Motor neuron (in vitro differentiated cells): ENCODE measurements at regions not wholly inside any gene's neighbourhood (a gene's known extent, or its start where the extent isn't known, plus 50 kb on each side); places are given as distances from the start of the nearest gene placed in this dataset.

Experiments used
- ATAC-seq, 8 experiments: fragments of 200-7000 bp; cut with Tn5 transposase; replicated peaks in 6 of 8; 2 replicates each; pipeline ENCODE4 v1.8.0; 2021; ENCODE audit warnings: mild to moderate bottlenecking in 8 of 8, moderate library complexity in 8 of 8
- H3K27ac ChIP-seq, 2 donors: fragments of 250-450 bp; sonication (Bioruptor Pico); 2 replicates each; pipeline ENCODE4 v1.9.0; 2021; ENCODE audit warnings: antibody characterized with exemption in 2 of 2, mild to moderate bottlenecking in 2 of 2, moderate library complexity in 1 of 2
- H3K4me1 ChIP-seq, 2 donors: fragments of 250-450 bp; sonication (Bioruptor Pico); replicated peaks in 1 of 2; 2 replicates each; pipeline ENCODE4 v1.6.1; 2021; ENCODE audit warnings: antibody characterized with exemption in 2 of 2, mild to moderate bottlenecking in 2 of 2, moderate library complexity in 1 of 2
- H3K4me3 ChIP-seq, 5 donors: fragments of 250-450 bp; sonication (Bioruptor Pico); 2 replicates each; pipeline ENCODE4 v1.9.0; 2021; ENCODE audit warnings: antibody characterized with exemption in 5 of 5, mild to moderate bottlenecking in 5 of 5, moderate library complexity in 4 of 5
- WGBS, 10 experiments: fragments of 450-650 bp; shearing (Covaris generic); methylation state at CpG; one replicate each; pipeline ENCODE4 v1.0.0; 2022; 5-methylcytosine and 5-hydroxymethylcytosine counted together
- in situ Hi-C, 9 experiments: fragments of 400-800 bp; cut with MboI; loops; one replicate each; pipeline ENCODE4 v1.15.0; 2021; ENCODE audit warnings: low sequenced_read_pairs in 9 of 9, low pct_unique_long_range_greater_than_20kb in 2 of 9; ENCODE audit not compliant: unreplicated experiment in 9 of 9

DNA sequence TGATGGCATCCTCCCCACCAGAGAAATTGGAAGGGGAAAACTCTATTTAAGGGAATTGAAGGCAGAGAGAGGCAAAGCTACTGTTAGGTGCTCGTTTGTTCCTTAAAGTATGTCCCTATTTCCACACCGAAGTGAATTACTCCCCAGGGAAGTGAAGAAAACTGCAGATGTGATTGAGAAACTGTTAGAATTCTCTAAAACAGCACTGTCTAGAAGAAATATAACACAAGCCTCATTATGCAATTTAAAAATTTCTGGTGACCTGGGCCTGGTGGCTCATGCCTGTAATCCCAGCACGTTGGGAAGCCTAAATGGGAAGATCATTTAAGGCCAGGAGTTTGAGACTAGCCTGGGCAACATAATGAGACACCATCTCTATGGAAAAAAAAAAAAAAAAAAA is 305.0 kb downstream of the SHQ1 start:
- in situ Hi-C loops, result no loop called here
- WGBS, 10 experiments, result 36 to 89% (median 56%) methylated on average over 1 to 3 of the region's 3 CpGs; no CpG with 5 or more reads in 1 of the 10 experiments
- ATAC-seq, result no peak
- H3K4me3 ChIP-seq, result no peak overlapping the region
- no peak overlapping the region for H3K27ac ChIP-seq
- H3K4me1 ChIP-seq, result peaks cover 0 to under 1% of the 10 kb centered on the region in 2 donors

- Histone ChIP-seq H3K4me3 (no peak overlapping the region), H3K4me1 (peaks cover 0 to 5% of the 10 kb centered on the region in 2 donors), H3K27ac (no peak overlapping the region)
- no peak for ATAC-seq
- WGBS, 10 experiments, result 66 to 100% (median 88%) methylated on average over 3 to 6 of the region's 6 CpGs; no CpG with 5 or more reads in 3 of the 10 experiments
- in situ Hi-C loops, result no loop called here
These were observed 305.5 kb downstream of the SHQ1 start for GRCh38 chr3:72542781-72543180.

DNA sequence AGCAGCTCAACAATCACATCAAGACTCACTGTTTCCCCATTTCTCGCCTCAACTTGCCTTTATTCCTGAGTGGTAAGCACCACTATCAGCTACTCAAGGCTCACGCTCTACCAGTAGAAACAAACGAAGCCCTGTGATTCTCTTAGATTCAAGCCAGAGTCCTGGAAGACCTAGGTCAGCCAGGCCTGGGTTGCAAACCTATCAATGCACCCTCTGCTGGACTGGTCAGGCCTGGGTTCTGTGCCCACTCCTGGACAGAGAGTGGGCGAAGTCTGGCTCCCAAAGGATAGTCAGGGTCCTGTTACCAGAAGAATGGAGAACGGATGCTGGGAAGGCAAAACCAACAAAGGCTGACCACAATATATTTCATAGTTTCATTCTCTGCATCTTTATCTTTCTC is 308.4 kb downstream of the SHQ1 start:
- ATAC-seq, result no peak
- Histone ChIP-seq H3K4me1 (peaks cover 16 to 19% of the 10 kb centered on the region in 2 donors), H3K4me3 (no peak overlapping the region), H3K27ac (no peak overlapping the region)
- 51 to 100% (median 88%) methylated on average over 2 to 5 of the region's 5 CpGs; no CpG with 5 or more reads in 2 of the 10 experiments for WGBS, 10 experiments
- in situ Hi-C loops, result no loop called here

- in situ Hi-C loops, result no loop called here
- ATAC-seq, result peak in 1 of 8 experiments; percentile 13
These were observed 310.0 kb downstream of the SHQ1 start for GRCh38 chr3:72538070-72538745.

GRCh38 chr3:72537448-72537847 is 310.8 kb downstream of the SHQ1 start:
- in situ Hi-C loops, result no loop called here
- Histone ChIP-seq H3K27ac (no peak overlapping the region), H3K4me3 (no peak overlapping the region), H3K4me1 (peaks cover 16 to 19% of the 10 kb centered on the region in 2 donors)
- no peak for ATAC-seq
- 60 to 100% (median 94%) methylated on average over 1 to 4 of the region's 6 CpGs; no CpG with 5 or more reads in 3 of the 10 experiments for WGBS, 10 experiments

More at GRCh38 chr3:72538070-72538745, 310.0 kb downstream of the SHQ1 start:
- H3K27ac ChIP-seq, result no peak overlapping the region
- WGBS, 10 experiments, result 23 to 89% (median 67%) methylated on average over 1 to 6 of the region's 6 CpGs
- peaks cover 16 to 19% of the 10 kb centered on the region in 2 donors for H3K4me1 ChIP-seq
- no peak overlapping the region for H3K4me3 ChIP-seq

DNA sequence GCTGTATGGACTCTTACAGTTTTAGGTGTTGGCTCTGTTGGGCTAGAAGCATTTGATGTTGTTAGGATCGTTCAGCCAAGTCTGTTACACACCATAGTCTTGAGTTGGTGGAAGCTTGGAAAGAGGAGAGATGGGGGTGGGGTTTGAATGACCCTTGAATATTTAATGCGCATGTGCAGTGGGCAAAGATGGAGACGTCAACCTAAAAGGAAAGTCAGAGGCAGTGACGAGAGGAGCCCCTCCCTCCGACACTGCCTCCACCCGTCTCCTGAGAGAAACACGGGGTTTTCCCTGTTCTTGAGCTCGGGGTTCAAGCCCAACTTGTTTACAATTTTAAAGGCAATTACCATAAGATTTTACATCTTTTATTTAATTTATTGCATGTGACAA is 311.4 kb downstream of the SHQ1 start:
- Histone ChIP-seq H3K27ac (no peak overlapping the region), H3K4me3 (no peak overlapping the region), H3K4me1 (peaks cover 16 to 19% of the 10 kb centered on the region in 2 donors)
- WGBS, 10 experiments, result 0 to 100% (median 52%) methylated on average over 1 to 7 of the region's 8 CpGs; no CpG with 5 or more reads in 2 of the 10 experiments
- in situ Hi-C loops, result no loop called here
- peak in 3 of 8 experiments; percentile 21 to 80 (median 75) for ATAC-seq

- 62 to 100% (median 88%) methylated on average over 1 to 4 of the region's 4 CpGs; no CpG with 5 or more reads in 1 of the 10 experiments for WGBS, 10 experiments
- H3K4me1 ChIP-seq, result peaks cover 16 to 19% of the 10 kb centered on the region in 2 donors
- in situ Hi-C loops, result no loop called here
- H3K27ac ChIP-seq, result no peak overlapping the region
- no peak overlapping the region for H3K4me3 ChIP-seq
- peak in 1 of 8 experiments; percentile 15 for ATAC-seq
These were observed 311.9 kb downstream of the SHQ1 start for GRCh38 chr3:72536206-72536877.

DNA sequence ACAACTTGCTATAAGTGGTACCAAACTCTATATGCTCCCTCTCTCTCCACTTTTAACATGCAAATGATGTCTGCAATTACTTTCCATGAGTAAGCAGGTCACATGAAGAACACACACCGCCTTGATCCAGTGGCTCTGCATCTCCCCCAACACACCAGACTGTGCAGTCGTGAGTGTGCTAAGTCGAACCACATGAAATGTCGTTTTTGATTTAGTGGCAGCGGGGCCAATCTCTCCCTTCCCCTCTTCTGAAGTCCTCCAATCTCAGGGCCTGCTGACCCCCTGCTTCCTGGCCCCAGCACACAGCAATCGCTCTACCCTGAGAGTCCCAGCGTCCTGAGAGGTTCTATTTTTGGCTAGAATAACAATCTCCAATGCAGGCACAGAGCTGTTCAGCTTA is 312.5 kb downstream of the SHQ1 start:
- peak in 6 of 8 experiments; percentile 20 to 100 (median 99) for ATAC-seq
- Histone ChIP-seq H3K4me1 (peaks cover 16 to 19% of the 10 kb centered on the region in 2 donors), H3K27ac (no peak overlapping the region), H3K4me3 (no peak overlapping the region)
- 29 to 100% (median 54%) methylated on average over 1 to 5 of the region's 7 CpGs; no CpG with 5 or more reads in 1 of the 10 experiments for WGBS, 10 experiments
- in situ Hi-C loops, result no loop called here

DNA sequence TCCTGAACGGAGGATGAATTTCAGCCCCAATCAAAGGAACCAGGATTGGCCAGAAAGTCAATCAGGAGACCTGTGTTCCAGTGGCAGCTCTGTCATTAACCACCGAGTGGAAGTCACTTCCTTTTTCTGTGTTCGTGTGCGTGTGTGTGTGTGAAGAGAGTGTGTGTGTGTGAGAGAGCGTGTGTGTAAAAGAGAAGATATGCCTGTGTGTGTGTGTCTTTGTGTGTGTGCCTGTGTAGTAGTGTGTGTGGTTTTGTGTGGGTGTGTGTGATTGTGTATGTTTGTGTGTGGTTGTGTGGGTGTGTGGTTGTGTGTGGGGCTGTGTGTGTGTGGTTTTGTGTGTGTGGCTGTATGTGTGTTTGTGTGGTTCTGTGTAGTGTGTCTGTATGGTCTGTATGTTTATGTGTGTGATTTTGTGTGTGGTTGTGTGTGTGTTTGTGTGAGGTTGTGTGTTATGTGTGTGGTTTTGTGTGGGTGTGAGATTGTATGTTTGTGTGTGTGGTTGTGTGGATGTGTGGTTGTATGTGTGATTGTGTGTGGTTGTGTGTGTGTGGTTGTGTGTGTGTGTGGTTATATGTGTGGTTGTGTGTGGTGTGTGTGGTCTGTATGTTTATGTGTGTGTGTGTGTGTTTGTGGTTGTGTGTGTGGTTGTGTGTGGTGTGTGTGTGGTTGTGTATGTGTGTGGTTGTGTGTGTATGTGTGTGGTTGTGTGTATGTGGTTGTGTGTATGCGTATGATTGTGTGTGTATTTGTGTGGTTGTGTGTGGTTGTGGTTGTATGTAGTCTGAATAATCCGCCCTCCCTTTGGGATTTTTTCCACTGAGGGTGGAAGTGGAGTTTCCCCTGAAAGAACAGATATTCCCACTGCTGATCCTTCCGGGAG is 314.4 kb downstream of the SHQ1 start:
- WGBS, 10 experiments, result 63 to 100% (median 84%) methylated on average over 1 to 5 of the region's 8 CpGs; no CpG with 5 or more reads in 2 of the 10 experiments
- no peak for ATAC-seq
- Histone ChIP-seq H3K4me3 (no peak overlapping the region), H3K27ac (no peak overlapping the region), H3K4me1 (peaks cover 16 to 19% of the 10 kb centered on the region in 2 donors)
- in situ Hi-C loops, result no loop called here

DNA sequence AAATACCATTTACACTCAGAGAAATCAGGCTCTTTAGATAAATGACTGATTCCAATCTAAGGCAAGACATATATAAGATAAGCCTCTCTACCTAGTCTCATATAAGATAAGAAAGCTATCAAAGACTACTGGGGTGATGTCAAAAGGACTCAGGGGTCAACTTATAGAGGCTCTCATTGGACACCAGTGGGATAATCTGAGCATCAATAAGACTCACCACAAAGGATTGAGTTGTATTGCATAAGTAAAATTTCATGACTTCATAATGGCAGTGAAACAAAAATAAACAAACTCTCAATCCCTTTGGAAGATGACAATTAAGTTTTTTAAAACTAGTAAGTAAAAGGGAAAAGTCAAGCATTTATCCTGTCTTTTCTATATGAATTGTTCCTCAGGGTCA is 317.8 kb downstream of the SHQ1 start:
- in situ Hi-C loops, result no loop called here
- ATAC-seq, result no peak
- H3K27ac ChIP-seq, result no peak overlapping the region
- H3K4me1 ChIP-seq, result peaks cover under 1 to 2% of the 10 kb centered on the region in 2 donors
- no peak overlapping the region for H3K4me3 ChIP-seq

DNA sequence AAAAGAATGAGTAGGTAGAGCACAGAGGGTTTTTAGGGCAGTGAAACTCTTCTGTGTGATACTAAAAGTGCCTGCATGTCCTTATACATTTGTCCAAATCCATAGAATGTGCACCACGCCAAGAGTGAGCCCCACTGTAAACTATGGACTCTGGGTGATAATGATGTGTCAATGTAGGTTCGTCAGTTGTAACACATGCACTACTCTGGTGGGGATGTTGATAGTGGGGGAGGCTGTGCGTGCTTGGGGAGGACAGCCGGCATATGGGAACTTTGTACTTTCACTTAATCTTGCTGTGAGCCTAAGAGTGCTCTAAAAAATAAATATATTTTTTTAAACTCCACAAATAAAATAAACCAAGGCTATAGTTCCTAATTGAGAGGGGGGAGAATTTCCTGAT is 319.2 kb downstream of the SHQ1 start:
- H3K4me1 ChIP-seq, result no peaks in the 10 kb centered on the region
- WGBS, 10 experiments, result 54 to 100% (median 84%) methylated on average over 1 to 4 of the region's 4 CpGs; no CpG with 5 or more reads in 2 of the 10 experiments
- no peak overlapping the region for H3K27ac ChIP-seq
- ATAC-seq, result no peak
- no peak overlapping the region for H3K4me3 ChIP-seq
- in situ Hi-C loops, result no loop called here

DNA sequence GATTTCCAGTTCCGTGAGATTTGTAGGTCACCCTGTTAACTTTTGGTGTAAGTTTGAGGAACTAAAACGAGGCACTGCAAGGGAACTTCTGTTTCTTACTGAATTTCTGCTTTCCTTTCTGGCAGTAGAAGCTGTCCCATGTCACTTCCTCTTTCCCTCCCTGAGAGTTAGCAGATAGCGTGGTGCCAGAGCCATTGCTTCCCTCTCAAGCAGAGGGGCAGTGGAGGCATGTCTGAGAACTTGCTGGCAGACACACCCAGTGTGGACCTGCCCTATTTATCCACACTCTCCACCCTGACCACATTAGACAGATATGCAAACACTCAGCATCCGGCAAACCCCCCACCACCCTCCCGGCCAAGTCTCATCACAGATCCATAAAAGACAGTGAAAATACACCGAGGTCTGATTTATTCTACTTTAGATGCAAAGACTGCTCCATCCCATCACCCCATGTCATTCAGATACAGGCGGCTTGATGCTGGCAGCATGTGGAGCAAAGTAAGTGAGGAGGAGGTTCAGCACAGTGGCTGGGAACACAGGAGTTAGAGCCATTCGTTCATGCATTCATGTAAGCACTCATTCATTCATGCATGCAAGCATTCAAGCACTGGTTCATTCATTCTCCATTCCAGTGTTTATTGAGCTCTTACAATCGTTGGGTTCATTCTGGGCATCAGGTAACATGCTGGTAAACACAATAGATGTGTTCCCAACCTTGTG is 324.7 kb downstream of the SHQ1 start:
- 29 to 100% (median 70%) methylated on average over 1 to 7 of the region's 9 CpGs; no CpG with 5 or more reads in 1 of the 10 experiments for WGBS, 10 experiments
- H3K27ac ChIP-seq, result no peak overlapping the region
- no peak overlapping the region for H3K4me3 ChIP-seq
- peak in 7 of 8 experiments; percentile 24 to 98 (median 58) for ATAC-seq
- in situ Hi-C loops, result no loop called here
- H3K4me1 ChIP-seq, result peaks cover 11 to 16% of the 10 kb centered on the region in 2 donors
